ENCODE measurements at regions not wholly inside any gene's neighbourhood (a gene's known extent, or its start where the extent isn't known, plus 50 kb on each side); places are given as distances from the start of the nearest gene placed in this dataset.
A peak's percentile ranks its signal among the peaks of the same experiment; 100 is the strongest.

GRCh38 chr6:134733801-134734200, 216.1 kb downstream of the ALDH8A1 start:
- H3K27me3 ChIP-seq (ENCODE audit: control insufficient read depth in 2 of 2, insufficient read depth in 2 of 2, low read length in 2 of 2) = no peaks in the 10 kb centered on the region
- no peak for TF ChIP-seq EZH2 (IDR thresholded peaks at IDR 0.05; ENCODE audit: borderline replicate concordance, low read depth, low read length, severe bottlenecking)
- no peak for TF ChIP-seq FOS (IDR thresholded peaks at IDR 0.05; ENCODE audit: borderline replicate concordance, insufficient read depth, low read length)
- TF ChIP-seq POLR2AphosphoS5 (IDR thresholded peaks at IDR 0.05; ENCODE audit: insufficient read depth, low read depth, low read length) = no peak
- no peak for TF ChIP-seq GATA2 (IDR thresholded peaks at IDR 0.05; ENCODE audit: insufficient read depth, insufficient read length, low read depth, low read length)
- TF ChIP-seq MYC (IDR thresholded peaks at IDR 0.05; ENCODE audit: low read depth, low read length) = no peak
- TF ChIP-seq POLR2A (IDR thresholded peaks at IDR 0.05; ENCODE audit: low read depth, low read length) = no peak
- no peak for TF ChIP-seq JUN (IDR thresholded peaks at IDR 0.05; ENCODE audit: borderline replicate concordance, insufficient read depth, insufficient read length, low read depth)
- H3K9ac ChIP-seq (replicated peaks; ENCODE audit: extremely low read depth, insufficient read depth, low read length) = no peak overlapping the region
- no peaks in the 10 kb centered on the region for H3K9me1 ChIP-seq (replicated peaks; ENCODE audit: control insufficient read depth, extremely low read depth, insufficient read depth, low read length)
- H3K27ac ChIP-seq (ENCODE audit: insufficient read depth, low read depth, low read length) = no peak overlapping the region
- no peak overlapping the region for H3K4me3 ChIP-seq (replicated peaks in 1 of 3; ENCODE audit: insufficient read depth in 1 of 3, low read depth in 1 of 3, low read length in 3 of 3)
- peaks cover under 1% of the 10 kb centered on the region for H3K4me1 ChIP-seq (ENCODE audit: control insufficient read depth, extremely low read depth, insufficient read depth, low read length)
- H3K79me2 ChIP-seq (ENCODE audit: control insufficient read depth, insufficient read depth, low read length) = no peaks in the 10 kb centered on the region
- dilution Hi-C loops (cut with MboI; ENCODE audit: extremely low pct_ligation_motif_present, low sequenced_read_pairs) (no loop called here), intact Hi-C loops (cut with micrococcal nuclease) (no loop called here)
- no peaks in the 10 kb centered on the region for H3K36me3 ChIP-seq (ENCODE audit: control insufficient read depth in 2 of 2, extremely low read depth in 1 of 2, insufficient read depth in 2 of 2, low read length in 2 of 2)
- ChIA-PET CTCF (interaction anchor here (1.4 kb wide), 1 partner anchor 9 kb away, joined by 4 read pairs; no protein-coding TSS in a partner anchor), POLR2A (no interaction called here)
- no peaks in the 10 kb centered on the region for H4K20me1 ChIP-seq (replicated peaks; ENCODE audit: control insufficient read depth, extremely low read depth, insufficient read depth, low read length)
- no peak overlapping the region for H3K4me2 ChIP-seq (ENCODE audit: insufficient read depth, low read length)
- H2AFZ ChIP-seq (ENCODE audit: low read depth, low read length) = no peak overlapping the region
- DNase-seq (ENCODE audit: low read depth, low spot score) = no peak
- no peaks in the 10 kb centered on the region for H3K9me3 ChIP-seq (replicated peaks; ENCODE audit: control insufficient read depth, insufficient read depth, low read length)
- no TSS peak for BruUV-seq (replicated peaks)
- FAIRE-seq = no peak

GRCh38 chr6:134732763-134733162, 217.1 kb downstream of the ALDH8A1 start:
- H3K27ac ChIP-seq (ENCODE audit: insufficient read depth, low read depth, low read length) = no peak overlapping the region
- no peaks in the 10 kb centered on the region for H3K27me3 ChIP-seq (ENCODE audit: control insufficient read depth in 2 of 2, insufficient read depth in 2 of 2, low read length in 2 of 2)
- no peaks in the 10 kb centered on the region for H3K9me1 ChIP-seq (replicated peaks; ENCODE audit: control insufficient read depth, extremely low read depth, insufficient read depth, low read length)
- H3K9ac ChIP-seq (replicated peaks; ENCODE audit: extremely low read depth, insufficient read depth, low read length) = no peak overlapping the region
- no peak overlapping the region for H3K4me2 ChIP-seq (ENCODE audit: insufficient read depth, low read length)
- CTCF ChIA-PET = no interaction called here
- H3K4me3 ChIP-seq (replicated peaks in 1 of 3; ENCODE audit: insufficient read depth in 1 of 3, low read depth in 1 of 3, low read length in 3 of 3) = no peak overlapping the region
- BruUV-seq (replicated peaks) = no TSS peak
- no peaks in the 10 kb centered on the region for H4K20me1 ChIP-seq (replicated peaks; ENCODE audit: control insufficient read depth, extremely low read depth, insufficient read depth, low read length)
- H3K4me1 ChIP-seq (ENCODE audit: control insufficient read depth, extremely low read depth, insufficient read depth, low read length) = no peaks in the 10 kb centered on the region
- no peak overlapping the region for H2AFZ ChIP-seq (ENCODE audit: low read depth, low read length)
- TF ChIP-seq JUN (IDR thresholded peaks at IDR 0.05; ENCODE audit: borderline replicate concordance, insufficient read depth, insufficient read length, low read depth) (no peak), MAX (IDR thresholded peaks at IDR 0.05; ENCODE audit: insufficient read depth, insufficient read length) (no peak), POLR2A (IDR thresholded peaks at IDR 0.05; ENCODE audit: low read depth, low read length) (no peak), MYC (IDR thresholded peaks at IDR 0.05; ENCODE audit: low read depth, low read length) (no peak), GATA2 (IDR thresholded peaks at IDR 0.05; ENCODE audit: insufficient read depth, insufficient read length, low read depth, low read length) (no peak), CTCF (IDR thresholded peaks at IDR 0.05; ENCODE audit: extremely low read depth in 1 of 2, insufficient read depth in 1 of 2, low read depth in 1 of 2, low read length in 2 of 2) (no peak), FOS (IDR thresholded peaks at IDR 0.05; ENCODE audit: borderline replicate concordance, insufficient read depth, low read length) (no peak), POLR2AphosphoS5 (IDR thresholded peaks at IDR 0.05; ENCODE audit: insufficient read depth, low read depth, low read length) (no peak), EZH2 (IDR thresholded peaks at IDR 0.05; ENCODE audit: borderline replicate concordance, low read depth, low read length, severe bottlenecking) (no peak)
- FAIRE-seq = peak; percentile 40
- POLR2A ChIA-PET = no interaction called here
- H3K36me3 ChIP-seq (ENCODE audit: control insufficient read depth in 2 of 2, extremely low read depth in 1 of 2, insufficient read depth in 2 of 2, low read length in 2 of 2) = no peaks in the 10 kb centered on the region
- intact Hi-C loops (cut with micrococcal nuclease) (no loop called here), dilution Hi-C loops (cut with MboI; ENCODE audit: extremely low pct_ligation_motif_present, low sequenced_read_pairs) (no loop called here)
- H3K79me2 ChIP-seq (ENCODE audit: control insufficient read depth, insufficient read depth, low read length) = no peaks in the 10 kb centered on the region
- H3K9me3 ChIP-seq (replicated peaks; ENCODE audit: control insufficient read depth, insufficient read depth, low read length) = no peaks in the 10 kb centered on the region
- no peak for DNase-seq (ENCODE audit: low read depth, low spot score)

Measured in endothelial cell of umbilical vein (primary cell).